ENCODE measurements at regions not wholly inside any gene's neighbourhood (a gene's known extent, or its start where the extent isn't known, plus 50 kb on each side); places are given as distances from the start of the nearest gene placed in this dataset.
A peak's percentile ranks its signal among the peaks of the same experiment; 100 is the strongest.
"Not testable (repeated sequence)": the region's sequence is repeated elsewhere in the genome, so short reads cannot be mapped to it uniquely, and the experiment has no call there.

GRCh38 chr1:192418552-192419285, 101.9 kb downstream of the RGS21 start:
- DNase-seq (ENCODE audit: low spot score): no peak

- DNase-seq (ENCODE audit: low spot score): no peak
Measured at GRCh38 chr1:192430644-192431043, 113.9 kb downstream of the RGS21 start.

GRCh38 chr1:192435704-192436103, 118.9 kb downstream of the RGS21 start:
- DNase-seq (ENCODE audit: low spot score): no peak

GRCh38 chr1:192436441-192437078, 119.8 kb downstream of the RGS21 start:
- DNase-seq (ENCODE audit: low spot score): no peak

DNA sequence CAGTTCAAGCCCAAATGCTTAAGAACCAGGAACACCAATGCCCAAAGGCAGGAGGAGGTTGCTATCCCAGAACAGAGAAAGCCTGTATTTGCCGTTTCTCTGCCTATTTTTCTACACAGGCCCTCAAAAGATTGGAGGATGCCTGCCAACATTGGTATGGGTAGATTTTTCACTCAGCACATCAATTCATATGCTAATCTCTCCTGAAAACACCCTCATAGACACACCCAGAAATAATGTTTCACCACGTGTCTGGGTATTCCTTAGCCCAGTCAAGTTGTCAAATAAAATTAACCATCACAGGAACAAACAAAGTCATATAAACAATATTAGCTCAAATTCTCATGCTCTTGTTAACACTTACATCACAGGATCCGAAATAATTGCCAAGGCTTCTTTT, 121.9 kb downstream of the RGS21 start:
- DNase-seq (ENCODE audit: low spot score): no peak

- DNase-seq (ENCODE audit: low spot score): peak; percentile 74
Measured at GRCh38 chr1:192439373-192440025, 122.7 kb downstream of the RGS21 start.

GRCh38 chr1:192441492-192441891, 124.7 kb downstream of the RGS21 start:
- no peak for DNase-seq (ENCODE audit: low spot score)

DNA sequence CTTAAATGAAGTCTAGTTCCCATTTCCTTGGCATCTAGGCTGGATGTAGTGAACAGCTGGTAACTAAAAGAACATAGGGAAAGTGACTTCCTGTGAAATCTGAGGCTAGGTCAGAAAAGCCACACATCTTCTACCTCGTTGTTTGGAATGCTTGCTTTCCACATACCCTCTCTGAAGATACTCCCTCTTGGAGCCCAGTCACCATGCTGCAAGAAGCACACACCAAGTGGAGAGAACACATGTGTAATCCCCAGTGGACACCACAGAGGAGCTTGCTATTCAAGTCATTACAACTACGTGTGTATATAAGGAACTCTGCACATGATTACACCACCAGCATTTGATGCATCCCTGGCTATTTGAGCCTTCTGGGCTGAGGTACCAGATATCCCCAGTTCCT, 125.9 kb downstream of the RGS21 start:
- no peak for DNase-seq (ENCODE audit: low spot score)

- DNase-seq (ENCODE audit: low spot score): no peak
Measured at GRCh38 chr1:192443616-192444015, 126.8 kb downstream of the RGS21 start.

GRCh38 chr1:192445241-192445640, 128.4 kb downstream of the RGS21 start:
- DNase-seq (ENCODE audit: low spot score): no peak

DNA sequence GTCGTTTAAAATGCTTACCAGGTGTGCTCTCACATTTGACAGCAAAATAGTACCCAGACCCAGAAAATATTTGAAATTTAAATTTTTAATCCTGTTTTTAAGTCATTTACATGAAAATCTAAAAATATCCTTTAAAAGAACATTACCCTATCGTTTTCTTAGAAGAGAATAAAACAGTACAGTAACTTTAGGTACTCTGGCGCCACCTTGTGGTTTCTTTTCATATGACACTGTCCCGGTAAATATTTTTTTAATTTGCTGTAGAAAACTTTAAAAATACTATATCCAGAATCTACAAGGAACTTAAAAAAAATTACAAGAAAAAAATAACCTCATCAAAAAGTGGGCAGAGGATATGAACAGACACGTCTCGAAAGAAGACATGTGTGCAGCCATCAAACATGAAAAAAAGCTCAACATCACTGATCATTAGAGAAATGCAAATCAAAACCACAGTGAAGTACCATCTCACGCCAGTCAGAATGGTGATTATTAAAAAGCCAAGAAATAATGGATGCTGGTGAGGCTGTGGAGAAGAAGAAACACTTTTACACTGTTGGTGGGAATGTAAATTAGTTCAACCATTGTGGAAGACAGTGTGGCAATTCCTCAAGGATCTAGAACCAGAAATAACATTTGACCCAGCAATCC, 129.2 kb downstream of the RGS21 start:
- DNase-seq (ENCODE audit: low spot score): no peak

DNA sequence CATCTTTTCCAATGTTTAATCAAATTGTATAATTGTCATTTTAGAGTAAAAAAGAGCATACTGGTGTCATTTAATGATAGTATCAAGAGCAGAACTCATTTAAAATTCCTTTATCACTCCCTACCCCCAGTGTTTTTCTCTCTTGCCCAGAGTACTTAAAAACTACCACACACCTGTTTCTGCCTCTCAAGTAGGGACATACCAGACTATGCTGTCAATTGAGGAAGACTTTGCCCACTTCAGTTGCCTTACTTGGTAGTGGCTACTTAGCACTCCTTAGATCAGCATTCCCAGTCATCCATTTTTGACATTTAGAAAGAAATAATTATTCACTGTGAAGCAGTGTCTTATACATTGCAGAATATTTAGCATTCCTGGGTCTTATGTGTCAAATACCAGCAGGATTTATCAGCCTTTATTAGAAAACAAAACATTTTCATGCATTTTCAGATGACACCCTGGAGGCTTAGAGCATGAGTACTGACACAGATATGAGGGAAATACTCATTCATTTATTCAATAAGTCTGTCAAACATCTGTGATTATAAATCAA, 127.5 kb upstream of the RGS1 start:
- no peak for DNase-seq (ENCODE audit: low spot score)

DNA sequence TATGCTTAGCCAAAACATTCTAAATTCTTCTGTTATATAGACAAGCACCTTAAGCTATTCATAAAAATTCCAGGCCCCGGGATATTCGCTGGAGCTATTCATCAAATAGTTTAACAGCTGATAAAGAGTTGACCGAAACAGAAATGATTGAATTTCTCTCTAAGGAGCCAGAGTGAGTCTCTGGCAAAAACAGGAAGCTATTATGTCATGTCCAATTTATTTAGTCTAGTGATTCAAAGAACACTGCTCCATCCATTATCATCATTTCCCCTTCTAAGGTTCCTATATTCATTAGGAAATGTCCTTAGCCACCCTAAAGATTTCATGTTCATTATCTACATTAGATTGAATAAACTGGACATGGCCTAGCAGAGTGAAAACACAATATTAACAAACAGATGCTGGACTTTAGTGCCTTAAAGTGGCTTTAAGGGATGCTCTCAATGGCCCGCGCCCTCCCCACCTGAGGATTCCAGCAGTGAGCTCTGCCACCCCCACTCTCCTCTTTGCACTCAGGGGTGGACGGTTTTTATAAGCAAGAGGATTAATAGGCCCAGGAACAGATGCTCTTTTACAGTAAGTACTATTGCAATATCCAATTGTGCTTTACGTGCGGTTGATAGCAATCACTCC, 122.1 kb upstream of the RGS1 start:
- no peak for DNase-seq (ENCODE audit: low spot score)

DNA sequence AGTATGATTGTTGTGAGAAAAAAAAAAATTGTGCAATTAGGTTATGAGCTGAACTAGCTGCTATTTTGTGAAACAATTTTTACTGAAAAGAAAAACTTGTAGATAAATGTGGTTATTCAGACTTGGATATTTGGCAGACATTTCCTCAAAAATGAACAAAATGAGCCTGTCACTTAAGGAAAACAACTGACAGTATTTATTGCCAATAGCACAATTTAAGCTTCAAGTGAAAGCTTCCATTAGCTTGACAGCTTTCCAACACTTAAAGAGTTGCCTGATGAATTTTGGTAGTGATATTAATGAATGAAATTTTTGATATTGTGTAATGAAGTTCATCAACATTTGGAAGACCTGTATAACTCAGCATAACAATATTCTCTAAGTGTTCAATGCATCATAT, 116.1 kb upstream of the RGS1 start:
- DNase-seq (ENCODE audit: low spot score): no peak

GRCh38 chr1:192461684-192462083, 113.9 kb upstream of the RGS1 start:
- no peak for DNase-seq (ENCODE audit: low spot score)

GRCh38 chr1:192462616-192463015, 113.0 kb upstream of the RGS1 start:
- no peak for DNase-seq (ENCODE audit: low spot score)

DNA sequence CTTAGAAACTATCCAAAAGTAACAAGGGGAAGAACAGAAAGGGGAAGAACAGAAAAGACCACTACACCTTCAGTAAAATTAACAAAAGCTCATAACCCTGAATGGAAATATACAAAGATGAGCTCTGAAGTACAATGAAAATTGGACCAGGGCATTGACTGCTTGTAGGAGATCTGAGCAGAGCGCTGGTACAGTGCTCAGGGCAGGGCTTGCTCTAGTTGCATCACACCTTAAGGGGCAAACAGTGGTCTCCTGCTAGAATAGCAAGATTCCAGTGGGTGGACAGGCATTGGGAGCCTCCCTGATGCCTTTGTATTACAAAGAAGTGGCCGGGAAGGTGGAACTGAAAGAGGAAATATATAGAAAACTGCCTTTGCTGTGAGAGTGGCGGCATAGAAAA, 111.9 kb upstream of the RGS1 start:
- DNase-seq (ENCODE audit: low spot score): no peak

GRCh38 chr1:192465221-192465620, 110.4 kb upstream of the RGS1 start:
- DNase-seq (ENCODE audit: low spot score): not testable (repeated sequence)

- DNase-seq (ENCODE audit: low spot score): no peak
Measured at GRCh38 chr1:192474080-192474683, 101.4 kb upstream of the RGS1 start.

GRCh38 chr1:192475329-192475728, 100.2 kb upstream of the RGS1 start:
- DNase-seq (ENCODE audit: low spot score): no peak

- DNase-seq (ENCODE audit: low spot score): no peak
Measured at GRCh38 chr1:192475970-192476369, 99.6 kb upstream of the RGS1 start.
